ENCODE measurements at regions not wholly inside any gene's neighbourhood (a gene's known extent, or its start where the extent isn't known, plus 50 kb on each side); places are given as distances from the start of the nearest gene placed in this dataset.
"Not testable (repeated sequence)": the region's sequence is repeated elsewhere in the genome, so short reads cannot be mapped to it uniquely, and the experiment has no call there.

DNA sequence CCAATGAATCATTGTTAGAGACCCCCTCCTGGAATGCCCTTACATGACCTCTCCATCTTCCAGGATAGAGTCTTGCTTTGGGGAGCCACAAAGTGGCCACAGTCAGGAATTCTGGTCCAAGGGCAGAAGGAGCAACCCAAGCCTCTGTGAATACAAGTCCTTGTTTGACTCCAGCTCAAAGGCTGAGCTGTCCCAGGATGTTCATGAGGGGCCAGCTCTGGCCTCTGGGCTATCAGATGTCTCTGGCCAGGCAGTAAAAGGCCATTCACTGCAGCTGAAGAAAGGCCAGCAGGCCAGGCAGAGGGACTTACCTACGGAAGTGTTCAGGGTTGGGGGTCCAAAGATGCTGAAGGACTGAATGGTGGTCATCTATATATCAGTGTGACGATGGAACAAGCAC lies 98.3 kb upstream of the IPO9 start:
- Histone ChIP-seq H3K27ac (ENCODE audit: low read depth, low read length) (no peak overlapping the region), H3K9me3 (ENCODE audit: control insufficient read depth in 1 of 2, low read length in 2 of 2) (no peaks in the 10 kb centered on the region), H3K9ac (ENCODE audit: low read depth in 1 of 2, low read length in 2 of 2) (no peak overlapping the region), H3K36me3 (ENCODE audit: control insufficient read depth in 1 of 2, insufficient read depth in 2 of 2, low read length in 2 of 2) (no peaks in the 10 kb centered on the region), H3K4me3 (ENCODE audit: low read depth in 1 of 2, low read length in 2 of 2) (no peak overlapping the region), H3K4me1 (ENCODE audit: control insufficient read depth in 1 of 2, insufficient read depth in 2 of 2, low read length in 2 of 2) (no peaks in the 10 kb centered on the region), H3K27me3 (ENCODE audit: control insufficient read depth in 1 of 2, insufficient read depth in 2 of 2, low read length in 2 of 2) (no peaks in the 10 kb centered on the region)

DNA sequence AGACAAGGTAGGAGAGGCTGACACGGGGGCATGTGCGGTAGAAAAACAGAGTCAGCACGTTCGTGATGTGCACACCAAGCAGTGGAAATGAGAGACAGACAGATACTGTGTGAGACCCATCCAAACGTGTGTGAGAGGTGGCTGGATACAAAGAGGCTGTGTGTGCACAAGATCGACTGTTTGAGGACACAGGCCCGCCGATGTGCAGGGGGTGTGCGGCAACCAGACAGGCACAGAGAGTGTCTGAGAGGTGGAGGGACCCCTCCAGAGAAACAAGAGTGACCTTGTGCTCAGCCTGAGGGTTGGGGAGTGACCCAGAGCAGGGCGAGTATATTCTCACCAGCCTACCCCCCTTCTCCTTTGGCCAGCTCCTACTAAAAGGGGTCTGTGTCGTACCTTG lies 97.8 kb upstream of the IPO9 start:
- H3K36me3 ChIP-seq (ENCODE audit: control insufficient read depth in 1 of 2, insufficient read depth in 2 of 2, low read length in 2 of 2): no peaks in the 10 kb centered on the region
- H3K9me3 ChIP-seq (ENCODE audit: control insufficient read depth in 1 of 2, low read length in 2 of 2): no peaks in the 10 kb centered on the region
- no peaks in the 10 kb centered on the region for H3K4me1 ChIP-seq (ENCODE audit: control insufficient read depth in 1 of 2, insufficient read depth in 2 of 2, low read length in 2 of 2)
- H3K27me3 ChIP-seq (ENCODE audit: control insufficient read depth in 1 of 2, insufficient read depth in 2 of 2, low read length in 2 of 2): no peaks in the 10 kb centered on the region
- no peak overlapping the region for H3K27ac ChIP-seq (ENCODE audit: low read depth, low read length)
- no peak overlapping the region for H3K4me3 ChIP-seq (ENCODE audit: low read depth in 1 of 2, low read length in 2 of 2)
- no peak overlapping the region for H3K9ac ChIP-seq (ENCODE audit: low read depth in 1 of 2, low read length in 2 of 2)

DNA sequence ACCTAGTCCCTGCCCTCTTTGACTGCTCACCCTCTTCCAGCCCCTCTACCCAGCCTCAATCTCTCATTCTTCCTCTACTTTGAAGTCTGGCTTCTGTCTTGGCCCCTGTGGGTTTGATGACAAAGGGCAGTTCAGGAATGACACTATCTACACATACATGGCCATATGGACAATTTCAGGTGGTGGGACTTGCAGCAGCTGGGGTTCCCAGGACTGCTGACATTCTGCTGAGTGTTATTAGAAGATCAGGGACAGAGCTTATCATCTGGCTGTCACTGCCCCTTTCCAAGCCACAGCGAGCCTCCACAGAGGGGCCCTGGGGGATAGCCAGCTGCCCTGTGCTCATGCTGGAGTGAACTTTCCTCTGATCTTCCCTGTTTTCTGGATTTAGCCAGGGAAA lies 97.4 kb upstream of the IPO9 start:
- H3K9ac ChIP-seq (ENCODE audit: low read depth in 1 of 2, low read length in 2 of 2): no peak overlapping the region
- no peaks in the 10 kb centered on the region for H3K27me3 ChIP-seq (ENCODE audit: control insufficient read depth in 1 of 2, insufficient read depth in 2 of 2, low read length in 2 of 2)
- no peaks in the 10 kb centered on the region for H3K9me3 ChIP-seq (ENCODE audit: control insufficient read depth in 1 of 2, low read length in 2 of 2)
- H3K27ac ChIP-seq (ENCODE audit: low read depth, low read length): no peak overlapping the region
- H3K36me3 ChIP-seq (ENCODE audit: control insufficient read depth in 1 of 2, insufficient read depth in 2 of 2, low read length in 2 of 2): no peaks in the 10 kb centered on the region
- H3K4me3 ChIP-seq (ENCODE audit: low read depth in 1 of 2, low read length in 2 of 2): no peak overlapping the region
- H3K4me1 ChIP-seq (ENCODE audit: control insufficient read depth in 1 of 2, insufficient read depth in 2 of 2, low read length in 2 of 2): peaks cover 0 to 4% of the 10 kb centered on the region in 2 donors

DNA sequence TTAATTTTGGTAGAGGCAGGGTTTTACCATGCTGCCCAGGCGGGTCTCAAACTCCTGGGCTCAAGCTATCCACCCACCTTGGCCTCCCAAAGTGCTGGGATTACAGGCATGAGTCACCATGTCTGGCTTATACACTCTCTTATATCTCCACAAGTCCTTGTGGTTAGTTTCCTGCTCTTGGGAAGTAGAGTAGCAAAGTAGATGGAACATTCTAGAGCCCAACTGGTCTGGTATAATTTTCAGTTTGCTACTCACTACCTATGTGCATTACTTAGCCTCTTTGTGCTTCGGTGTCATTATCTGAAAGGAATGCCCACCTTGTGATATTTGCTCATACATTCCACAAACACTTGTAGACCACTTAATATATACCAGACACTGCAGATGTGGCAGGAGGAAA lies 96.6 kb upstream of the IPO9 start:
- H3K27me3 ChIP-seq (ENCODE audit: control insufficient read depth in 1 of 2, insufficient read depth in 2 of 2, low read length in 2 of 2): no peaks in the 10 kb centered on the region
- no peak overlapping the region for H3K27ac ChIP-seq (ENCODE audit: low read depth, low read length)
- peaks cover 0 to 11% of the 10 kb centered on the region in 2 donors for H3K4me1 ChIP-seq (ENCODE audit: control insufficient read depth in 1 of 2, insufficient read depth in 2 of 2, low read length in 2 of 2)
- H3K36me3 ChIP-seq (ENCODE audit: control insufficient read depth in 1 of 2, insufficient read depth in 2 of 2, low read length in 2 of 2): no peaks in the 10 kb centered on the region
- no peaks in the 10 kb centered on the region for H3K9me3 ChIP-seq (ENCODE audit: control insufficient read depth in 1 of 2, low read length in 2 of 2)
- no peak overlapping the region for H3K4me3 ChIP-seq (ENCODE audit: low read depth in 1 of 2, low read length in 2 of 2)
- H3K9ac ChIP-seq (ENCODE audit: low read depth in 1 of 2, low read length in 2 of 2): no peak overlapping the region

DNA sequence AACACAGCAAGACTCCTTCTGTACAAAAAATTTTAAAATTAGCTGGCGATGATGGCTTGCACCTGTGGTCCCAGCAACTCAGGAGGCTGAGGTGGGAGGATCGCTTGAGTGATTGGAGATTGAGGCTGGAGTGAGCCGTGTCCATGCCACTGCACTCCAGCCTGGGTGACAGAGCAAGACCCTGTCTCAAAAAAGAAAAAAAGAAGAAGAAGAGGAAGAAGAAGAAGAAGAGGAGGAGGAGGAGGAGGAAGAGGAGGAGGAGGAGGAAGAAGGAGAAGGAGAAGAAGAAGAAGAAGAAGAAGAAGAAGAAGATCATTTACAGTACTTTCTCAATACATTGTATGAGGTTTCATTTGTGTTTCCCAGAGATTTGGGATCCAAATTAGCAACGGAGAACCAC lies 94.7 kb upstream of the IPO9 start:
- not testable (repeated sequence) for H3K4me3 ChIP-seq (ENCODE audit: low read depth in 1 of 2, low read length in 2 of 2); H3K9ac ChIP-seq (ENCODE audit: low read depth in 1 of 2, low read length in 2 of 2); H3K9me3 ChIP-seq (ENCODE audit: control insufficient read depth in 1 of 2, low read length in 2 of 2); H3K27me3 ChIP-seq (ENCODE audit: control insufficient read depth in 1 of 2, insufficient read depth in 2 of 2, low read length in 2 of 2); H3K36me3 ChIP-seq (ENCODE audit: control insufficient read depth in 1 of 2, insufficient read depth in 2 of 2, low read length in 2 of 2); H3K27ac ChIP-seq (ENCODE audit: low read depth, low read length)
- peaks cover 9 to 21% of the 10 kb centered on the region in 2 donors for H3K4me1 ChIP-seq (ENCODE audit: control insufficient read depth in 1 of 2, insufficient read depth in 2 of 2, low read length in 2 of 2)

DNA sequence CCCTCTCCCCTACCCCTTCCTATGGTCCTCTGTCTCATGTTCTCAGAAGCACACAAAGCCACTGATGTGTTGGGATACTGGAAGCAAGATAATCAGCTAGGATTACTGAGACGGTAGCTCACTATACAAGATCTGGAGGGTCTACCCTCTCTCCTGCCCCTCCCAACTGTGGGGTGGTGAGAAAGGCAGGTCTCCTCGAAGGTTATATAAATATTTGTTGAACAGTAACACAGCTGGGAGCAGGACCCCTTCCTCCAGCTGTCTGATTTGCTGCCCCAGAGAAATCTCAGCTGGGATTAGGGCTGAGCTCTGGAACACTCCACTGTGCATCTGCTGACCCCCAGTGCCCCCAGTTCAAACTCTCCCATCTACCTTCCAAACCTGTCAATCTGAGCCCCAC lies 94.2 kb upstream of the IPO9 start:
- no peaks in the 10 kb centered on the region for H3K27me3 ChIP-seq (ENCODE audit: control insufficient read depth in 1 of 2, insufficient read depth in 2 of 2, low read length in 2 of 2)
- H3K4me3 ChIP-seq (ENCODE audit: low read depth in 1 of 2, low read length in 2 of 2): no peak overlapping the region
- H3K27ac ChIP-seq (ENCODE audit: low read depth, low read length): no peak overlapping the region
- H3K4me1 ChIP-seq (ENCODE audit: control insufficient read depth in 1 of 2, insufficient read depth in 2 of 2, low read length in 2 of 2): peaks cover 13 to 24% of the 10 kb centered on the region in 2 donors
- H3K36me3 ChIP-seq (ENCODE audit: control insufficient read depth in 1 of 2, insufficient read depth in 2 of 2, low read length in 2 of 2): no peaks in the 10 kb centered on the region
- no peaks in the 10 kb centered on the region for H3K9me3 ChIP-seq (ENCODE audit: control insufficient read depth in 1 of 2, low read length in 2 of 2)
- no peak overlapping the region for H3K9ac ChIP-seq (ENCODE audit: low read depth in 1 of 2, low read length in 2 of 2)

DNA sequence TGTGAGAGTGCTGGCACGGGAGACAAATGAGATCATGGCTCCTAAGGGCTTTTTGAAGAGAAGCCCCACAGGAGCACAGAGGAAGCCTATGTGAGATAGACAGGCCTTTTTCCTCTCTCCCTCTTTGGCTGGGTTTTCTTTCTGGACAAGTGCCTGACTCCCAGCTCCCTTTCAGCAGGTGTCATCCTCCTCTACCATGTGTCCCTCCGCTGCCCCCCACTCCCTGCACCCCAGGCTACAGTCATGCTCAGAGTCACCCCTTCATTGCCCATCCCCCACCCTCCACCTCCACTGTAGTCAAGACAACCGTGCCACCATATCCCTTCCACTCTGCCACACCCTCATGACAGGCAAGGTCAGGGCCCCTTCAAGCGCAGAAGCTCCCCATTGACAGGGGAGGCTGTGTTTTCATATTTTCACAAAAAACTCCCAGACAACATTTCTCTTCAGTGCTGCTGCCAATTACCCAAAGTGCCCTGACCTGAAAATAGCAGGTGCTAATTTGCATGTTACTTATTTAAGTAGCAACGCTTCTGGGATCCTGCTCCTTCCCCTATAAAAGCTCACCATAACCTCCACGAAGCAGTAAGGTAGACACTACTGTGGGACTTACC lies 92.1 kb upstream of the IPO9 start:
- Histone ChIP-seq H3K9ac (ENCODE audit: low read depth in 1 of 2, low read length in 2 of 2) (no peak overlapping the region), H3K36me3 (ENCODE audit: control insufficient read depth in 1 of 2, insufficient read depth in 2 of 2, low read length in 2 of 2) (no peaks in the 10 kb centered on the region), H3K4me3 (ENCODE audit: low read depth in 1 of 2, low read length in 2 of 2) (no peak overlapping the region), H3K9me3 (ENCODE audit: control insufficient read depth in 1 of 2, low read length in 2 of 2) (no peaks in the 10 kb centered on the region), H3K27ac (ENCODE audit: low read depth, low read length) (no peak overlapping the region), H3K27me3 (ENCODE audit: control insufficient read depth in 1 of 2, insufficient read depth in 2 of 2, low read length in 2 of 2) (no peaks in the 10 kb centered on the region), H3K4me1 (ENCODE audit: control insufficient read depth in 1 of 2, insufficient read depth in 2 of 2, low read length in 2 of 2) (peaks cover 22 to 24% of the 10 kb centered on the region in 2 donors)

DNA sequence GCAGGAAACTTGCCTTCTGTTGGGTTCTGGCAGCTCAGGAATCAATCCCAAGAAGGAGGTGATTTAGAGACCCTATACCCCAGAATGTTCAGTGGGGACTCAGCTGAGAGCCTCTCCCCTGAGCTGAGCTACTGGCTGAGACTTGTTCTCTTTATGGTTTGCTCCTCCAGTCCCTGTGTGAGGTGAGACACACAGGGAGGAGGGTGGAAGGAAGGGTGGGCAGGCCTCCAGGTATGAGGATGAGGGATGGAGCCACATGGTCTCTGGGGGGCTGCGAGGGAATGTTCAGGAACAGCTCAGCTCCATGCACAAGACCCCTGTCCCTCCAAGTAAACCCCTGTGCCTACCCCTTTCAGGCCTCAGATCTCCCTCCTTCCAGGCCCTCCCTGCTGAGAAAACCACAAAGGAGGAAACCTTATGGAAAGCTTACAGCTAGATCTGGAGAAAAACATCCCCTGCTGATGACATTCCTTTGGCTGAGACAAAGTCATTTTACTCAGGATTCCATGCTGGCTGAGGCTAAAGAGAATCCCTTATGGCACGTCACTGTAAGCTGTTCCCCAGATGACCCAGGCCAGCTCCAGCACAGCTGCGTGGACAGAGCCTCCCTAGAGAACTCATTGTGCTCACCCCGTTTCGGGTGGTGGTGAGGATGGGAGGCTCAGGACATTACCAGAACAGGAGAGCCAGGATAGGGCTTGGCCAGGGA lies 91.5 kb upstream of the IPO9 start:
- H3K9ac ChIP-seq (ENCODE audit: low read depth in 1 of 2, low read length in 2 of 2): no peak overlapping the region
- no peak overlapping the region for H3K27ac ChIP-seq (ENCODE audit: low read depth, low read length)
- no peaks in the 10 kb centered on the region for H3K27me3 ChIP-seq (ENCODE audit: control insufficient read depth in 1 of 2, insufficient read depth in 2 of 2, low read length in 2 of 2)
- H3K36me3 ChIP-seq (ENCODE audit: control insufficient read depth in 1 of 2, insufficient read depth in 2 of 2, low read length in 2 of 2): no peaks in the 10 kb centered on the region
- H3K9me3 ChIP-seq (ENCODE audit: control insufficient read depth in 1 of 2, low read length in 2 of 2): no peaks in the 10 kb centered on the region
- peaks cover 22 to 24% of the 10 kb centered on the region in 2 donors for H3K4me1 ChIP-seq (ENCODE audit: control insufficient read depth in 1 of 2, insufficient read depth in 2 of 2, low read length in 2 of 2)
- no peak overlapping the region for H3K4me3 ChIP-seq (ENCODE audit: low read depth in 1 of 2, low read length in 2 of 2)

DNA sequence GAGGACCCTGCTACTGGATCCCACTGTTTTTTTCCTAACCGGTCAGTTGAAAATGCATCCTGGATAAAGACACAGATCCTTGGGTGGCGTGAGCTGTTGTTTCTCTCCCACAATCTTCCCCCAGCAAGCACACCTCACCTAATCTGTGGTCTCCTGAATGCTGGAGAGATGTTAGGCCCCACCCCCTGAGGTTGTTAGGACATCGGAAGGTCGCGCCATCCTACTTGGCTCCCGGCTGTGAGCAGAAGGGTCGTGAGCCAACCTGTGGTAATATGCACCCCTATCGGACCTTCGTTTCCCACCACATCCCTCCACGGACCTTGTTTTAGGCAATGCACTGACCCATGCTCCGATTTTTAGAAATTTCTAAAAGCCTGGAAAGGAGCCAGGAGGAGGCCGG lies 89.9 kb upstream of the IPO9 start:
- H3K27me3 ChIP-seq (ENCODE audit: control insufficient read depth in 1 of 2, insufficient read depth in 2 of 2, low read length in 2 of 2): no peaks in the 10 kb centered on the region
- peak overlapping the region; percentile 63 to 71 for H3K9ac ChIP-seq (ENCODE audit: low read depth in 1 of 2, low read length in 2 of 2)
- peaks cover 22 to 24% of the 10 kb centered on the region in 2 donors for H3K4me1 ChIP-seq (ENCODE audit: control insufficient read depth in 1 of 2, insufficient read depth in 2 of 2, low read length in 2 of 2)
- no peak overlapping the region for H3K27ac ChIP-seq (ENCODE audit: low read depth, low read length)
- H3K36me3 ChIP-seq (ENCODE audit: control insufficient read depth in 1 of 2, insufficient read depth in 2 of 2, low read length in 2 of 2): no peaks in the 10 kb centered on the region
- H3K4me3 ChIP-seq (ENCODE audit: low read depth in 1 of 2, low read length in 2 of 2): peak overlapping the region; percentile 80 to 83
- no peaks in the 10 kb centered on the region for H3K9me3 ChIP-seq (ENCODE audit: control insufficient read depth in 1 of 2, low read length in 2 of 2)

DNA sequence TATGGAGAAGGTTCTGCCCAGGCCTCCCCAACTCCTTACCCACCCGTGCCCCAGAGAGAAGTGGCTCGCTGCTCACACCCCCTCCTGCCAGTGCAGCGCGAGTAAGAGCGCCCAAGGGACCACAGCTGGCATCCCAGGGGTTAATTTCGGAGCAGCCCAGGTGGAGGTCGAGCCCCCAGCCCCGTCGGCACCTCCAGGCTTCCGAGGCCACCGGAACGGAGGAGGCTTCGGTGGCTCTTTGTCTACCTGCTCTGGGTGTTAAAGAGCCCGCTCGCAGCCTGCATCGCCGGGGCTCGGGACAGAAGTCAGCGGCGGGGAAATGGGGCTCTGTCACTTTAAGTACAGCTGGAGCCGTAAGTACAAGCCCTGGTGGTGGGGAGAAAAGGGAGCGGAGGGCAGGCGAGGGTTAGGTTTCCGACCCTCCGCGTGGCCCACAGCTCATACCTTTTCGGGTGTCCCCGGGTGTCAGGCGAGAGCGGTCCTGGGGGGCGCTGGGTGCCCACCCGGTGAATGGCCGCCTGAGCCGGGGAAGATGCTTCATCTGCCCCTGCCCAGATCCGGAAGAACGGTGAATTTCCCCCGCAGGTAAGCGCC lies 89.4 kb upstream of the IPO9 start:
- peaks cover 22 to 24% of the 10 kb centered on the region in 2 donors for H3K4me1 ChIP-seq (ENCODE audit: control insufficient read depth in 1 of 2, insufficient read depth in 2 of 2, low read length in 2 of 2)
- H3K27ac ChIP-seq (ENCODE audit: low read depth, low read length): peak overlapping the region; percentile 74
- no peaks in the 10 kb centered on the region for H3K36me3 ChIP-seq (ENCODE audit: control insufficient read depth in 1 of 2, insufficient read depth in 2 of 2, low read length in 2 of 2)

More for the DNA sequence above, 89.4 kb upstream of the IPO9 start:
- H3K4me3 ChIP-seq (ENCODE audit: low read depth in 1 of 2, low read length in 2 of 2): peak overlapping the region; percentile 80 to 83
- H3K9ac ChIP-seq (ENCODE audit: low read depth in 1 of 2, low read length in 2 of 2): peak overlapping the region; percentile 63 to 71
- no peaks in the 10 kb centered on the region for H3K27me3 ChIP-seq (ENCODE audit: control insufficient read depth in 1 of 2, insufficient read depth in 2 of 2, low read length in 2 of 2)
- H3K9me3 ChIP-seq (ENCODE audit: control insufficient read depth in 1 of 2, low read length in 2 of 2): no peaks in the 10 kb centered on the region
